ENCODE measurements at regions not wholly inside any gene's neighbourhood (a gene's known extent, or its start where the extent isn't known, plus 50 kb on each side); places are given as distances from the start of the nearest gene placed in this dataset.

- DNase-seq (ENCODE audit: low spot score) = no peak
These were observed 426.0 kb upstream of the RARB start for GRCh38 chr3:25002052-25002451.

- no peak for DNase-seq (ENCODE audit: low spot score)
These were observed 419.9 kb upstream of the RARB start for GRCh38 chr3:25007974-25008658.

GRCh38 chr3:25009665-25010064 is 418.4 kb upstream of the RARB start:
- DNase-seq (ENCODE audit: low spot score) = no peak

- DNase-seq (ENCODE audit: low spot score) = no peak
These were observed 412.5 kb upstream of the RARB start for GRCh38 chr3:25015599-25015998.

- DNase-seq (ENCODE audit: low spot score) = no peak
These were observed 409.2 kb upstream of the RARB start for GRCh38 chr3:25018909-25019308.

- DNase-seq (ENCODE audit: low spot score) = no peak
These were observed 408.6 kb upstream of the RARB start for GRCh38 chr3:25019506-25019905.

DNA sequence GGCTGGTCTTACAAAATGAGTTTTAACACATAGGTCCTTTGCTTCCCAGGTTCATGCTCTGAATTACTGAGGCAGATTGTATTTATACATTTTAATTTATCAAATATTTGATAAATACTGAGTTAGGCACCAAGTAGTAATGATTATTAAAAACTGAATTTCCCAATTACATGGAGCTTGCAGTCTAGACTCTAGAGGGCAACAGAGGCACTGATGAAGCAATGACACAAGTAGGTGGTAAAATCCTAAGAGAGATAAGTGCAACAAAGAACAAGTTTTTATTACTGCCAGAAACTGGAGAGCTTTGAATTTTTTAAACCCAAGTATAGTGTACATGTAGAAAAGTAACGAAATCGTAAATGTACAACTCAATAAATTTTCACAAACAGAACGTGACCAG is 406.2 kb upstream of the RARB start:
- DNase-seq (ENCODE audit: low spot score) = no peak

- no peak for DNase-seq (ENCODE audit: low spot score)
These were observed 404.2 kb upstream of the RARB start for GRCh38 chr3:25023876-25024275.

- DNase-seq (ENCODE audit: low spot score) = no peak
These were observed 402.8 kb upstream of the RARB start for GRCh38 chr3:25025236-25025635.

DNA sequence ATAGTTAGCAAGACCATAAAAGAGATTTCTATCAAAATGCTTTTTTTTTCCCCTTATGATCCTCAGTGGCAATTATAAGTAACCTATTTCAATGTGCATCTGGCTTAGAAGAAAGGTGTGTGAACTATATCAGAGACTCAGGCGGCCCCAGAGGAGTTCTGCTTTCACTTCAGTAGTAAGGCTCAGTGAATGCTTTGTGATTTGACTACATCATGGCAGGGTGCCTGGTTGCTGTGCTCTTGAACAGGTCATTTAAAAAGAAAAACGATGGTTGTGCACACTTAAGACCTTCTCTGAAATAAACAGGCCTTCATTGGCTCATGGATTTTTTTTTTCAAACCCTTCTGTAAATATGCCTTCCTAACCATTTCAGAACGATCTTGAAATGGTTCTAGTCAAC is 400.4 kb upstream of the RARB start:
- DNase-seq (ENCODE audit: low spot score) = no peak

DNA sequence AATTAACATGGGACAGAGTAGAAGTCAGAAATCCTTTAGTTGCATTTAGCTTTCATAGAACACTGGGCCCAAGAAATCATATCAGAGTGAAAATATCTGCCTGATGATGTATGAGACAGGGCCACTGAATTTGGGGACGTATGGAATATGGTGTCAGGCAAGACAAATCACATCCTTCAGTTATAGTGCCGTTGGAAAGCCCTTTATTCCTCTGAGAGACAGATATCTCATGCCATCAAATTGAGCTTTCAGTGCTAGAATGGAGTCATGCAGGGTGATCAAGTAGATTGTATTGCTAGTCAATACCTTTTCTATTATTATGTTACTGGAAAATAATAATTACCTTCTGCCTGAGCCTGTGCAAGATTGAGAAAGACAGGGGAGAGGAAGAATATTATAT is 398.2 kb upstream of the RARB start:
- DNase-seq (ENCODE audit: low spot score) = no peak

DNA sequence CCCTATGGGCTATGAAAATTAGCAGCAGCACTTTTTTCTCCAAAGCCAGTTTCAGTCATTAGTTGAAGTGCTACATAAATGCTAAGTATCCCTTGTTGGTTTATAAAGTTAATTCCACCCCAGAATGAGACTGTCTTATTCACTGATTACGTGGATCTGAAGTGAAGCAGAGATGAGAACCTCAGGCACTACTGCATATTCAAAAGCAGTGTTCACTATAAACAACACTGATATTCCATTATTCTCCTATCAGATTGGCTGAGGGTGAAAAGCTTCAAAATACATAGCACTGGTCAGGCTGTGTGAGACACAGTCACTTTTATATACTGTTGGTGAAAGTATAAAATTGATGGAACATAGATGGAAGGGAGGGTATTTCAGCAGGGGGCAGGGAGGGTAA is 395.7 kb upstream of the RARB start:
- DNase-seq (ENCODE audit: low spot score) = no peak

DNA sequence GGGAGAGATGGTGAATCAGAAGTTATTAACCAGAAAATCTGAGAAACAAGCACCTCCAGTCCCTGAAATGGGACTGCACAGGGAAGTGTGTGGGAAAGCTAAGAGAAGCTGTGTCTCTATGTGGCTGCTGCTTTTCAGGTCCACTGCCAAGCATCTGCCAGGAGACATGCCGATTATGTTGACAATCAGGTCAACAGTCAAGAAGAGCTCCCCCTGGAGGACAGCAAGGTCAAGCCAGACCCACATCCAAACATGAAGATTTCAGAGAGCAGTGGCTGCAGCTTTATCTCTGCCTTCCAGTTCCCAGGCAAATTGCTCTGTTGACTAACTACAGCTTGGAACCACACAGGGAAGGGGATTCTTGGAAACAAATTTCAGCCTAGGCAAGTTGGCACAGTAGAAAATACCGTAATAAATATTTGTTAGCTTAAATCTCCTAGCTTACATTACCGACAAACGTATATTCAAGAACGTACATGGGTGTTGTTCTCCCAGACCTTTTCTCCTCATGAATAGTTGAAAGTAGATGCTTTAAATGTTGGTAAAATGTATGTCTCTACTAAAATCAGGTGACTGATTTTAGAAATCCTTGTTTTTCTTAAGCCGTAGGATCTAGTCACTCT is 394.5 kb upstream of the RARB start:
- peak; percentile 29 for DNase-seq (ENCODE audit: low spot score)

- DNase-seq (ENCODE audit: low spot score) = no peak
These were observed 392.5 kb upstream of the RARB start for GRCh38 chr3:25035526-25035925.

- DNase-seq (ENCODE audit: low spot score) = no peak
These were observed 391.4 kb upstream of the RARB start for GRCh38 chr3:25036633-25037032.

DNA sequence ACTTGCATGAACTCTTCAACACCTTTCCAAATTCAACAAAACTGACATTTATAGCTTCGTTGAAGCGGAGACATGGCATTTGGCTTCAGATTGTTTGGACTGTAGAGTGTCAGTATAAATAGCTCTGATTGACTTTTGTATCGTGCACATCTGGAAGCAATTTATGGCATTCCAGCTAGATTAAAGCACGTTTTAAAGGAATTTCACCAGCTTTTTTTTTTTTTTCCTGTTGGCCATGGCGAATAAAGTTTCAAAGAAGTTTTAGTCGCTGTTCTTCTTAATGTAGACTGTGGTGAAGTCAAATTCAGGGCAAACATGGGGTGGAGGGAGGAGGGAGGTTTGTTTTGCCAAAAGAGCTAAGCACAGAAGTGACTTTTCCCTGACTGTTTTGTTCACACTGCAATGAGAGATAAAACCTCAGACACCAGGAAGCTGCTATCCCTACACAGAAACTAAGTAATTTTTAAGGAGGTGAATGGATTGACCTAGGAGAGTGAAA is 391.0 kb upstream of the RARB start:
- no peak for DNase-seq (ENCODE audit: low spot score)

- no peak for DNase-seq (ENCODE audit: low spot score)
These were observed 389.8 kb upstream of the RARB start for GRCh38 chr3:25038271-25038670.

DNA sequence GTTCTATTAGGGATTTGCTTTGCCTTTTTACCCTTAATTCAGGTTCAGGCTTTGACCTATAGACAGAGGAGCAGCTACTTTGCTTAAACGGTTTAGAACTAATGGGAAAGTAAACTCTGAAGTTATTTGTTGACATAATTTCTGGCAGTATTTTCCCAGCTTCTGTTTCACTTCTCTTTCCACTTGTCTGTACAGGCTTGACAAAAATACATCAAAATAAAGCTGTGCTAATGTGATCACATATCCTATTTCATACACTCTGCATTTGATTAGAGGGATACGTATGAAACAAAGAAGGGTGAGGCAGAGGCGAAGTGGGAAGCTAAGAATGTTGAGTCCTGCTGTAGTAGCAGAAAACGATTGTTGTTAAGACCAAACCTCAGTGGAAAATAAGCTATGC is 389.1 kb upstream of the RARB start:
- DNase-seq (ENCODE audit: low spot score) = no peak

- no peak for DNase-seq (ENCODE audit: low spot score)
These were observed 387.3 kb upstream of the RARB start for GRCh38 chr3:25040748-25041147.

DNA sequence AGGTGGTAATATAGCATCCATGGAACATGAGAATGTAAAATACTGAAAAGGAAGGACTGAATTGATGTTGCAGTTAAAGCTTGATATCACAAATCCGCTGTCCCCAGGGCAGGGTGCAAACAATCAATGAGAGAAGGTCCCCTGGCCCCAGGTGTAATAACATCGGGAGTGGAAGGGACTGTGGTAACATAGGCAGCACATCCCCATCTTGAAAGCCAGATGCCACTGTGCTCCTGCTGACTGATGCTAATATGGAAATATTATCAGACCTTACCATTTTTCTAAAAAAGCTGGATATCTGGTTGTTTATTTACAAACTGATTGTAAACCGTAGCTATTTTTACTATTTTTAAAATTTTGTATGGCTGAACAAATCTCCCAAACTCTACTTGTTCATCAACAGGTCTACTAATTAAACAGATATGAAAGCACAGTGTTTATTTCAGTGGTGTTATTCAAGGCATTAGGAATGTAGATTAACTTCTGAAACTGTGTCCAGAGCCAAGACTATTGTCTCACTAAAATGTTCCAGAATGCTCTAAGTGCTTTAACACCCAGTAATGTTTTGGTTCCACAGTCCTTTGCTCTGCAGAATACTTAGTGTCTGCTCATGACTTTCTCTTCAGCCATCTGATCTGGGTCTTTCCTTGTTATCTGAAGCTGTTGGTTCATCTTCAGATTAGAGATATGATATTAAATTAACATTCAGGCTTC is 386.0 kb upstream of the RARB start:
- no peak for DNase-seq (ENCODE audit: low spot score)

- no peak for DNase-seq (ENCODE audit: low spot score)
These were observed 384.9 kb upstream of the RARB start for GRCh38 chr3:25043177-25043576.

DNA sequence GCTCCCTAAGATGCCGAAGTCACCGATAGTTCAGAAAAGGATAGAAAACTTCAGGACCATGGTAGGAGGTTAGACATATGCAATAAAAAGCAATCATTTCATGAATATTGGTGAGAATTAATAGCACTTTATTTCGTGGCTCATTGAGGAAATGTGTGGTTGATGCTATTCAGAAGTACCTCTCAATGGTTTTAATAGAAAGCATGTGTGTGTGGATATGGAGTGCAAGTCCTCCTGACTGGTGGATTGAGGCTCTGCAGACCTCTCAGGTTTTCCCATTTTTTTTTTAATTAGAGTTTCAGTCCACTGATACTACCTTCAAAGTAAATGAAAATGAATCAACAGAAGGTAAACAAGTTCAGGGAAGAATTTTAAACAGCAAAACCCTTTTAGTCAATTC is 384.3 kb upstream of the RARB start:
- no peak for DNase-seq (ENCODE audit: low spot score)
